DND-41 (cell line): ENCODE measurements at regions not wholly inside any gene's neighbourhood (a gene's known extent, or its start where the extent isn't known, plus 50 kb on each side); places are given as distances from the start of the nearest gene placed in this dataset.

ENCODE experiments used
- ATAC-seq: fragments of 200-7000 bp; cut with Tn5 transposase; 3 replicates; pipeline ENCODE4 v1.9.1; 2021; ENCODE audit warnings: low read depth; ENCODE audit not compliant: insufficient read depth
- DNase-seq: peaks from one replicate; pipeline ENCODE4 v3.0.0-alpha.2; 2020
- H2AFZ ChIP-seq: 2 replicates; pipeline ENCODE4 v1.6.0; 2012; ENCODE audit warnings: low read depth, low read length
- H3K27ac ChIP-seq: 2 replicates; pipeline ENCODE4 v1.5.1; 2012; ENCODE audit warnings: low read length, inconsistent platforms
- H3K27me3 ChIP-seq: fragments of 200-600 bp; sonication (generic); 2 replicates; pipeline ENCODE4 v1.6.0; 2012; ENCODE audit warnings: low read length, mild to moderate bottlenecking, inconsistent platforms; ENCODE audit not compliant: insufficient read depth, poor library complexity
- H3K36me3 ChIP-seq: 2 replicates; pipeline ENCODE4 v1.5.1; 2012; ENCODE audit warnings: low read length, inconsistent platforms; ENCODE audit not compliant: insufficient read depth
- H3K4me1 ChIP-seq: 2 replicates; pipeline ENCODE4 v1.5.1; 2012; ENCODE audit warnings: mild to moderate bottlenecking, low read length; ENCODE audit not compliant: insufficient read depth
- H3K4me2 ChIP-seq: 2 replicates; pipeline ENCODE4 v1.6.0; 2012; ENCODE audit warnings: mild to moderate bottlenecking, moderate library complexity, low read length, inconsistent platforms; ENCODE audit not compliant: insufficient read depth
- H3K4me3 ChIP-seq, 2 experiments: fragments of 200-600 bp in 1 of 2; shearing (Covaris generic) in 1 of 2; 2 replicates each; pipeline ENCODE4 v1.5.1; 2012 to 2016; ENCODE audit warnings: inconsistent platforms in 2 of 2, low read length in 2 of 2, mild to moderate bottlenecking in 2 of 2, low read depth in 1 of 2, moderate library complexity in 1 of 2
- H3K79me2 ChIP-seq: 2 replicates; pipeline ENCODE4 v1.6.0; 2012; ENCODE audit warnings: low read length, inconsistent platforms; ENCODE audit not compliant: insufficient read depth
- H3K9ac ChIP-seq: 2 replicates; pipeline ENCODE4 v1.6.0; 2012; ENCODE audit warnings: low read depth, mild to moderate bottlenecking, inconsistent platforms, low read length, moderate library complexity
- H3K9me3 ChIP-seq: 2 replicates; pipeline ENCODE4 v1.5.1; 2012; ENCODE audit warnings: low read length, moderate library complexity, mild to moderate bottlenecking, inconsistent platforms; ENCODE audit not compliant: insufficient read depth, severe bottlenecking
- H4K20me1 ChIP-seq: 2 replicates; pipeline ENCODE4 v1.6.0; 2012; ENCODE audit warnings: low read length; ENCODE audit not compliant: insufficient read depth
- CTCF ChIP-seq: IDR thresholded peaks from 2 replicates; pipeline ENCODE4 v1.5.1; 2012; ENCODE audit warnings: borderline replicate concordance, low read length, moderate library complexity, mild to moderate bottlenecking; ENCODE audit not compliant: poor library complexity, severe bottlenecking; ENCODE audit errors: extremely low read depth
- EZH2 ChIP-seq: IDR thresholded peaks from 3 replicates; pipeline ENCODE4 v1.6.1; 2012; ENCODE audit warnings: borderline replicate concordance, low read depth, mild to moderate bottlenecking, moderate library complexity, low read length, inconsistent platforms; ENCODE audit not compliant: severe bottlenecking

- no peak overlapping the region for H2AFZ ChIP-seq
- no peak for ATAC-seq
- H3K27me3 ChIP-seq: no peaks in the 10 kb centered on the region
- H3K27ac ChIP-seq: no peak overlapping the region
- no peaks in the 10 kb centered on the region for H3K36me3 ChIP-seq
- H3K9me3 ChIP-seq: no peaks in the 10 kb centered on the region
- DNase-seq: no peak
- no peaks in the 10 kb centered on the region for H4K20me1 ChIP-seq
- no peak overlapping the region for H3K4me2 ChIP-seq
- H3K4me1 ChIP-seq: no peaks in the 10 kb centered on the region
- no peaks in the 10 kb centered on the region for H3K79me2 ChIP-seq
- no peak overlapping the region for H3K4me3 ChIP-seq
- H3K9ac ChIP-seq: no peak overlapping the region
- TF ChIP-seq EZH2 (no peak), CTCF (no peak)
These were observed 1661.6 kb upstream of the PCDH7 start for GRCh38 chr4:29058531-29058930.

GRCh38 chr4:29066861-29067260 is 1653.3 kb upstream of the PCDH7 start:
- DNase-seq: no peak
- H3K4me1 ChIP-seq: no peaks in the 10 kb centered on the region
- no peak for TF ChIP-seq EZH2
- no peak for TF ChIP-seq CTCF

GRCh38 chr4:29073571-29073970 is 1646.6 kb upstream of the PCDH7 start:
- Histone ChIP-seq H3K9ac (no peak overlapping the region), H3K36me3 (no peaks in the 10 kb centered on the region), H3K27me3 (no peaks in the 10 kb centered on the region), H3K79me2 (no peaks in the 10 kb centered on the region), H3K27ac (no peak overlapping the region), H3K4me3 (no peak overlapping the region), H3K9me3 (peaks cover 8% of the 10 kb centered on the region), H4K20me1 (no peaks in the 10 kb centered on the region), H3K4me2 (no peak overlapping the region), H3K4me1 (no peaks in the 10 kb centered on the region), H2AFZ (no peak overlapping the region)
- TF ChIP-seq EZH2: no peak
- TF ChIP-seq CTCF: no peak
- no peak for DNase-seq
- ATAC-seq: no peak

More at GRCh38 chr4:29066861-29067260, 1653.3 kb upstream of the PCDH7 start:
- no peaks in the 10 kb centered on the region for H3K27me3 ChIP-seq
- no peak overlapping the region for H2AFZ ChIP-seq
- no peak overlapping the region for H3K4me3 ChIP-seq
- H3K9ac ChIP-seq: no peak overlapping the region
- no peaks in the 10 kb centered on the region for H4K20me1 ChIP-seq
- no peak overlapping the region for H3K27ac ChIP-seq
- H3K9me3 ChIP-seq: no peaks in the 10 kb centered on the region
- no peaks in the 10 kb centered on the region for H3K36me3 ChIP-seq
- H3K4me2 ChIP-seq: no peak overlapping the region
- no peaks in the 10 kb centered on the region for H3K79me2 ChIP-seq
- no peak for ATAC-seq

GRCh38 chr4:29075366-29075765 is 1644.8 kb upstream of the PCDH7 start:
- no peak for DNase-seq
- ATAC-seq: no peak
- no peaks in the 10 kb centered on the region for H3K79me2 ChIP-seq
- H3K9ac ChIP-seq: no peak overlapping the region
- H3K9me3 ChIP-seq: peaks cover 8% of the 10 kb centered on the region
- H3K4me2 ChIP-seq: no peak overlapping the region
- H3K36me3 ChIP-seq: no peaks in the 10 kb centered on the region
- TF ChIP-seq CTCF (no peak), EZH2 (no peak)
- H2AFZ ChIP-seq: no peak overlapping the region
- H3K27ac ChIP-seq: no peak overlapping the region
- H3K4me3 ChIP-seq: no peak overlapping the region
- no peaks in the 10 kb centered on the region for H4K20me1 ChIP-seq
- H3K4me1 ChIP-seq: no peaks in the 10 kb centered on the region
- H3K27me3 ChIP-seq: no peaks in the 10 kb centered on the region
